CD4-positive, CD25-positive, alpha-beta regulatory T cell (primary cell): ENCODE measurements at regions not wholly inside any gene's neighbourhood (a gene's known extent, or its start where the extent isn't known, plus 50 kb on each side); places are given as distances from the start of the nearest gene placed in this dataset.

Experiments used
- ATAC-seq, 2 donors: fragments of 150-1000 bp; cut with Tn5 transposase; one replicate each; pipeline ENCODE4 v1.10.0; 2021; ENCODE audit warnings: low read depth in 2 of 2, moderate number of reproducible peaks in 2 of 2, moderate library complexity in 1 of 2
- DNase-seq, 3 donors: peaks; one replicate each; pipeline versions ENCODE4 v3.0.0 to v3.0.0-alpha.2; 2012 to 2022; ENCODE audit warnings: mixed read lengths in 1 of 3
- H3K27ac ChIP-seq: one replicate; pipeline ENCODE4 v1.7.0; 2013; ENCODE audit warnings: mild to moderate bottlenecking, low read length; ENCODE audit not compliant: insufficient read depth, poor library complexity, severe bottlenecking
- H3K27me3 ChIP-seq: one replicate; pipeline ENCODE4 v1.7.0; 2013; ENCODE audit warnings: low read length; ENCODE audit not compliant: control insufficient read depth, insufficient read depth
- H3K36me3 ChIP-seq: one replicate; pipeline ENCODE4 v1.7.0; 2013; ENCODE audit warnings: mild to moderate bottlenecking, low read length, moderate library complexity; ENCODE audit not compliant: control insufficient read depth, insufficient read depth
- H3K4me1 ChIP-seq: 2 replicates; pipeline ENCODE4 v1.7.0; 2013; ENCODE audit warnings: mild to moderate bottlenecking, low read length; ENCODE audit not compliant: insufficient read depth, control insufficient read depth, poor library complexity, severe bottlenecking
- H3K4me3 ChIP-seq: one replicate; pipeline ENCODE4 v1.7.0; 2013; ENCODE audit warnings: low read depth, mild to moderate bottlenecking, low read length, moderate library complexity
- H3K9me3 ChIP-seq, 2 experiments: 1 replicate in 1 of 2; 2 replicates in 1 of 2; pipeline ENCODE4 v1.7.0; 2013; ENCODE audit warnings: low read length in 2 of 2, mild to moderate bottlenecking in 1 of 2, moderate library complexity in 1 of 2; ENCODE audit not compliant: control insufficient read depth in 2 of 2
- H3K27ac Mint-ChIP-seq, 3 donors: one replicate each; pipeline ENCODE4 v1.8.0; 2020 to 2022; ENCODE audit warnings: mild to moderate bottlenecking in 3 of 3, mixed read lengths in 3 of 3, moderate library complexity in 2 of 3
- H3K27me3 Mint-ChIP-seq: one replicate; pipeline ENCODE4 v1.8.0; 2022; ENCODE audit warnings: mild to moderate bottlenecking, mixed read lengths
- H3K36me3 Mint-ChIP-seq: one replicate; pipeline ENCODE4 v1.8.0; 2020; ENCODE audit warnings: mixed read lengths
- H3K4me1 Mint-ChIP-seq, 4 donors: one replicate each; pipeline ENCODE4 v1.8.0; 2020 to 2022; ENCODE audit warnings: mixed read lengths in 4 of 4, mild to moderate bottlenecking in 1 of 4
- H3K4me3 Mint-ChIP-seq, 4 donors: one replicate each; pipeline ENCODE4 v1.8.0; 2020 to 2022; ENCODE audit warnings: mild to moderate bottlenecking in 4 of 4, mixed read lengths in 4 of 4, moderate library complexity in 3 of 4
- H3K9me3 Mint-ChIP-seq, 7 donors: one replicate each; pipeline ENCODE4 v1.8.0; 2020 to 2022; ENCODE audit warnings: mixed read lengths in 7 of 7, mild to moderate bottlenecking in 3 of 7, moderate library complexity in 2 of 7

DNA sequence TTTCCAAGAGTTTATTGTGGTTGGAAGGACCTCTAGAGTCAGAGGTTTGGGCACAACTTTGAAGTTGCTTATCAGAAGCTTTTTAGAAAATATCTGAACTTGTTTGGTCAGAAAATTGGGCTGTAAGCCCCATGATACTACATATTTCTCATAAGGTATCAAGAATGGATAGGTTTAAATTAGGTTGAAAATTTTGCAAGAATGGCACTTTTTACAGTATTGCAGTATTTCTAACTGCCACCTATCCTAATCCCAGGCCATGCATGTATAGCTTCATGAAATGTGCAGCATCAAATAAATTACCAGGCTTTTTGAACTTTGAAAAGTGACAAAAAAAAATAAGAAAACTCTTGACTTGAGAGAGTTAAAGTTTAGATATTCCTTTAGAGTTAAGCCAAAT lies 367.2 kb downstream of the FIGN start:
- DNase-seq (no peak), ATAC-seq (no peak)
- no peaks in the 10 kb centered on the region for H3K36me3 ChIP-seq
- no peak overlapping the region for H3K4me3 ChIP-seq
- Mint-ChIP-seq H3K4me3 (no peak overlapping the region), H3K9me3 (peaks cover 2 to 19% (median 12%) of the 10 kb centered on the region in 7 donors), H3K27me3 (no peaks in the 10 kb centered on the region), H3K36me3 (no peaks in the 10 kb centered on the region), H3K27ac (no peak overlapping the region), H3K4me1 (no peaks in the 10 kb centered on the region)
- H3K9me3 ChIP-seq: peaks cover 0 to 2% of the 10 kb centered on the region in 2 experiments
- H3K27ac ChIP-seq: no peak overlapping the region
- no peaks in the 10 kb centered on the region for H3K27me3 ChIP-seq
- H3K4me1 ChIP-seq: no peaks in the 10 kb centered on the region

DNA sequence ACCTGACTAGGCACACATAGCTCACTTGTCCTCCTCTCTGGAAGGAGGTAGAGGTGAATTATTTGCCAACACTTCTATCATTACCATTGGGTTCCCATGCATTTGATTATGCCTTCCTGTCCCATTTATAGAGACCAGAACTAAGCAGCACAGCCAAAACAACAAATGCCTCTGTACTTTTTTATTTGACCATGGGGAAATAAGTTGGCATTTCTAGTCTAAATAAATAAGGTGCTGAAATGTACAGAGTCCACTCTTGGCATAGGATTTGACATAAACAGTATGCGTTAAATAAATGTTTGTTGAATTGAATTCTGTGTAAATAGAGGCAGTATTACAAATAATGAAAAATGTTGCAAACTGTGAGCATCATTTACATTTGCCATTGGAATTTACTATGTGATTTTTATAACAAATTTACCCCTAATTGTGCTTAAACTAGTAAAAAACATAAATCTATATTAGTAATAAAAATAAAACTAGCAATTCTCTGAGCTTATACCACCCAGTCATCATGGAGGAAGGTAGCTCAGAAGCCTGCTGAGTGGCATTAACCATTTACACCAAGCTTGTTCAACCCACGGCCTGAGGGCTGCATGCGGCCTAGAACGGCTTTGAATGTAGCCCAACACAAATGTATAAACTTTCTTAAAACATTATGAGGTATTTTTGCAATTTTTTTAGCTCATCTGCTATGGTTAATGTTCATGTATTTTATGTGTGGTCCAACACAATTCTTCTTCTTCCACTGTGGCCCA lies 367.8 kb downstream of the FIGN start:
- no peak overlapping the region for H3K27ac ChIP-seq
- Mint-ChIP-seq H3K9me3 (peaks cover 2 to 17% (median 9%) of the 10 kb centered on the region in 7 donors), H3K27me3 (no peaks in the 10 kb centered on the region), H3K4me3 (no peak overlapping the region), H3K27ac (no peak overlapping the region), H3K4me1 (no peaks in the 10 kb centered on the region), H3K36me3 (no peaks in the 10 kb centered on the region)
- H3K4me1 ChIP-seq: no peaks in the 10 kb centered on the region
- DNase-seq (no peak), ATAC-seq (no peak)
- H3K9me3 ChIP-seq: peaks cover 0 to 2% of the 10 kb centered on the region in 2 experiments
- no peaks in the 10 kb centered on the region for H3K36me3 ChIP-seq
- H3K27me3 ChIP-seq: no peaks in the 10 kb centered on the region
- no peak overlapping the region for H3K4me3 ChIP-seq

DNA sequence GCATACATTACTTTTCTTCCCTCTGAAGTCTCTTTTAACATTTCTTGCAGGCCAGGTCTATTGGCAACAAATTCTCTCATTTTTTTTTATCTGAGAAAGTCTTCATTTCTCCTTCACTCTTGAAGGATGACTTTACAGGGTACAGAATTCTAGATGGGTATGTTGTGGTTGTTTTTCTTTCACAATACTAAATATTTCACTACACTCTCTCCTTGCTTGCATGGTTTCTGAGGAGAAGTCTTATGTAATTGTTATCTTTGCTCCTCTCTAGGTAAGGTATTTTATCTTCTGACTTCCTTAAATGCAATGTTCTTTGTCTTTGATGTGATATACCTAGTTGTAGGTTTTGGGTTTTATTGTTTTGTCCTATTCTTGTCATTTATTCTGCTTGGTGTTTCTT lies 371.1 kb downstream of the FIGN start:
- H3K27ac ChIP-seq: no peak overlapping the region
- H3K36me3 ChIP-seq: no peaks in the 10 kb centered on the region
- no peaks in the 10 kb centered on the region for H3K9me3 ChIP-seq
- Mint-ChIP-seq H3K36me3 (no peaks in the 10 kb centered on the region), H3K4me3 (no peak overlapping the region), H3K27ac (no peak overlapping the region), H3K27me3 (no peaks in the 10 kb centered on the region), H3K4me1 (no peaks in the 10 kb centered on the region), H3K9me3 (peaks cover 1 to 9% (median 3%) of the 10 kb centered on the region in 7 donors)
- DNase-seq: no peak
- H3K27me3 ChIP-seq: no peaks in the 10 kb centered on the region
- H3K4me3 ChIP-seq: no peak overlapping the region
- H3K4me1 ChIP-seq: no peaks in the 10 kb centered on the region
- ATAC-seq: no peak

DNA sequence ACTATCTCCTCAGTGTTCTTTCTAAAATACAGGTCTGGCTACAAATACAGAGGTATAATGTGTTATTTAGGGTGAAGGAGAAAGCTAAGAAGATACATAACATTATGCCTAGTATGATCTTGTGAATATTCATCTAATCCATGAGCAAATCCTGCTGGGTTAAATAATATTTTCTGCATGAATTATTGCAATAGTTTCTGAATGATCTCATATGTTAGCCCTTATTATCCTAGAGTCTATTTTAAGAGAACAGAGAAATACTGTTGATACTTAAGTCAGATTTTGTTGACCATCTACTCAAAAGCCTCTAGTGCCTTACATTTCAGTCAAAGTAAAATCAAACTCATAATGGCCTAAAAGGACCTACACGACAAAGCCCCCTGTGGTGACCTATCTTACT lies 382.3 kb downstream of the FIGN start:
- H3K4me1 ChIP-seq: no peaks in the 10 kb centered on the region
- DNase-seq (no peak), ATAC-seq (no peak)
- H3K4me3 ChIP-seq: no peak overlapping the region
- H3K9me3 Mint-ChIP-seq: peaks cover 0 to 8% (median 3%) of the 10 kb centered on the region in 7 donors
- H3K9me3 ChIP-seq: no peaks in the 10 kb centered on the region
- H3K36me3 ChIP-seq: no peaks in the 10 kb centered on the region
- no peaks in the 10 kb centered on the region for H3K27me3 Mint-ChIP-seq
- no peaks in the 10 kb centered on the region for H3K27me3 ChIP-seq
- no peak overlapping the region for H3K27ac Mint-ChIP-seq
- no peaks in the 10 kb centered on the region for H3K4me1 Mint-ChIP-seq
- no peak overlapping the region for H3K27ac ChIP-seq
- H3K36me3 Mint-ChIP-seq: no peaks in the 10 kb centered on the region
- no peak overlapping the region for H3K4me3 Mint-ChIP-seq

DNA sequence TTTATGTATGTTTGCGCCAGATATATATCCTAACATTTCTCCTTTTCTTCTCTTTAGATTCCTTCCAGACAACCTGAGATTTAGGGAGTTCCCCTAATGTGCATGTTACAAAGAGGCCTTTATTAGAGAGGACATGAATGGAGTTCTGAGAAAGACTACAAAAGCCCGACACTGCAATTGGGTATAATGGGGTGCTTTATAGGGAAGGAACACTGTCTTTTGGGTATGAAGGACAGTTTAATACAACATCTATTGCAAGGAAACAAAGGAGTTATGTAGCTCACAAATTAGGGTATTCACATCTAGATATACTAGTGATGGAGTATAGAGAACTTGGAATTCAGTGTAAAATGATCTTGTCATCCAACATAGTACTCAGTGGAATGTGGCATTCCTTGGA lies 383.8 kb downstream of the FIGN start:
- no peaks in the 10 kb centered on the region for H3K4me1 ChIP-seq
- no peaks in the 10 kb centered on the region for H3K36me3 ChIP-seq
- Mint-ChIP-seq H3K4me1 (no peaks in the 10 kb centered on the region), H3K27me3 (no peaks in the 10 kb centered on the region), H3K27ac (no peak overlapping the region), H3K4me3 (no peak overlapping the region), H3K9me3 (peaks cover 0 to 8% (median 3%) of the 10 kb centered on the region in 7 donors), H3K36me3 (no peaks in the 10 kb centered on the region)
- no peak overlapping the region for H3K27ac ChIP-seq
- no peaks in the 10 kb centered on the region for H3K9me3 ChIP-seq
- H3K4me3 ChIP-seq: no peak overlapping the region
- ATAC-seq (no peak), DNase-seq (no peak)
- no peaks in the 10 kb centered on the region for H3K27me3 ChIP-seq

DNA sequence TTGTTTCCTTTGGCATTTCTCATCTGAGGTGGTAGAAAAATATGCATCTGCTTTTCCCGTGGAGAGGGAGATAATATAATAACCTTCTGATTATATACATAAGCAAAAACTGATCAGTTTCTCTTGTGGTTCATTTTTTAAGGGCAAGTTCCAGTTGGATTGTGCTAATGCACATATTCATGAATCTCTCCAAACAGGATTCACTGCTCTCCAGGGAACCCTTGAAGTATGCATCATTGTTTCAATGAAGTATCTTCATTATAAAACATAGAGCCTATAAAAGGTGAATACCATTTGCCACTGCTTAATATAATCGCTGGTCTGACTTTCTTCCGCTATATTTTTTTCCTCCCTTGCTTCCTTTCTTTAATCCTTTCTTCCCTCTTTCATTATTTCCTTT lies 384.7 kb downstream of the FIGN start:
- Mint-ChIP-seq H3K9me3 (peaks cover 0 to 6% (median 3%) of the 10 kb centered on the region in 7 donors), H3K4me1 (no peaks in the 10 kb centered on the region)
- no peak overlapping the region for H3K27ac ChIP-seq

DNA sequence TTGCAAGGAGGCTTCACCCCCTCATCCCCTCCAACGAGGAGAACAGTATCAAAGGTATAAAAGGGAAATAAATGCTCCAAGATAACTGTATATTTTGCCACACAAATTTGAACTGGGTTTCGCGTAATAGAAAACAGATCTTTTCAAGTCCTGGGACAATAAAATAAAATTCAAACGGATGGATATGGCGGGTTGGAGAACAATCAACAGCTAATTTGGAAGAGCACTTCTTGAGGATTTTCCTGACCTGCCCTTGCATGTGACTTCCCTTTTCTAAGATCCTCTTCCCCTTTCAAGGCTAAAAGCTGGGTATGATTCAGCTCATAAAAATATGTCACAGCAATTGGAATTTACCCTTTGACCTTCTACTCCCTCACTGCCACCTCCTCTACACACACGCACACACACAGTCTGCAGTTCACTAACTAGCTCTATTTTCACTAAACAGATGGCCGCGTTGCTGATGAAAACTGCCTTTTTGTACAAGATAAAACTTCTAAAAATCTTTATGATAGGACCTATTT lies 386.9 kb downstream of the FIGN start:
- no peak overlapping the region for H3K27ac Mint-ChIP-seq

More for the DNA sequence above, 384.7 kb downstream of the FIGN start:
- no peak for DNase-seq
- Histone ChIP-seq H3K36me3 (no peaks in the 10 kb centered on the region), H3K4me1 (no peaks in the 10 kb centered on the region), H3K9me3 (no peaks in the 10 kb centered on the region), H3K27me3 (no peaks in the 10 kb centered on the region), H3K4me3 (no peak overlapping the region)
- no peak for ATAC-seq
- H3K27ac Mint-ChIP-seq: no peak overlapping the region
- H3K36me3 Mint-ChIP-seq: no peaks in the 10 kb centered on the region
- no peaks in the 10 kb centered on the region for H3K27me3 Mint-ChIP-seq
- H3K4me3 Mint-ChIP-seq: no peak overlapping the region

More for the DNA sequence above, 386.9 kb downstream of the FIGN start:
- H3K4me3 Mint-ChIP-seq: no peak overlapping the region
- DNase-seq (no peak), ATAC-seq (no peak)
- H3K4me1 Mint-ChIP-seq: no peaks in the 10 kb centered on the region
- Histone ChIP-seq H3K27me3 (no peaks in the 10 kb centered on the region), H3K4me3 (no peak overlapping the region), H3K27ac (no peak overlapping the region), H3K36me3 (no peaks in the 10 kb centered on the region), H3K9me3 (no peaks in the 10 kb centered on the region), H3K4me1 (no peaks in the 10 kb centered on the region)
- H3K36me3 Mint-ChIP-seq: no peaks in the 10 kb centered on the region
- no peaks in the 10 kb centered on the region for H3K27me3 Mint-ChIP-seq
- H3K9me3 Mint-ChIP-seq: peaks cover 0 to 3% (median 3%) of the 10 kb centered on the region in 7 donors
